HPDE6-E6E7 (cell line): ENCODE measurements at regions not wholly inside any gene's neighbourhood (a gene's known extent, or its start where the extent isn't known, plus 50 kb on each side); places are given as distances from the start of the nearest gene placed in this dataset.

ENCODE experiments used
- DNase-seq: peaks from one replicate; pipeline ENCODE4 v3.0.0; 2011; ENCODE audit warnings: missing footprints; ENCODE audit errors: extremely low spot score

DNA sequence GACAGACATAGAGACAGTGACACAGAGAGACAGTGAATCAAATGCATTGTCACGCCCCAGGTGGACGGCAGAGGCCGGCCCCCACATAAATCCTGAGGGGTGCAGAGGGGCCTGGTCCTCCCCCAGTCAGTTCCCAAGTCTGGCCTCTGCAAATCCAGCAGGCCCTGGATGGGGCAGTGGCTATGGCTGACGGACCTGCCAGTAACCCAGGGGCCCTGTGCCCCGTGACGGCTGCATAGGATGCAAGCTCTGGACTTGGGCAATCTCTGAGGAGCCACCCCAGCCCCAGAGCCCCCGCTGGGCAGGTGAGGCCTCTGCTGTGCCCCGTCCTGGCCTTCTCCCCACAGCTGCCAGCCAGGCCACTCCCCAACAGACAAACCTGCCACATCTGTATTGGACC is 204.5 kb downstream of the BRD1 start:
- DNase-seq = no peak

DNA sequence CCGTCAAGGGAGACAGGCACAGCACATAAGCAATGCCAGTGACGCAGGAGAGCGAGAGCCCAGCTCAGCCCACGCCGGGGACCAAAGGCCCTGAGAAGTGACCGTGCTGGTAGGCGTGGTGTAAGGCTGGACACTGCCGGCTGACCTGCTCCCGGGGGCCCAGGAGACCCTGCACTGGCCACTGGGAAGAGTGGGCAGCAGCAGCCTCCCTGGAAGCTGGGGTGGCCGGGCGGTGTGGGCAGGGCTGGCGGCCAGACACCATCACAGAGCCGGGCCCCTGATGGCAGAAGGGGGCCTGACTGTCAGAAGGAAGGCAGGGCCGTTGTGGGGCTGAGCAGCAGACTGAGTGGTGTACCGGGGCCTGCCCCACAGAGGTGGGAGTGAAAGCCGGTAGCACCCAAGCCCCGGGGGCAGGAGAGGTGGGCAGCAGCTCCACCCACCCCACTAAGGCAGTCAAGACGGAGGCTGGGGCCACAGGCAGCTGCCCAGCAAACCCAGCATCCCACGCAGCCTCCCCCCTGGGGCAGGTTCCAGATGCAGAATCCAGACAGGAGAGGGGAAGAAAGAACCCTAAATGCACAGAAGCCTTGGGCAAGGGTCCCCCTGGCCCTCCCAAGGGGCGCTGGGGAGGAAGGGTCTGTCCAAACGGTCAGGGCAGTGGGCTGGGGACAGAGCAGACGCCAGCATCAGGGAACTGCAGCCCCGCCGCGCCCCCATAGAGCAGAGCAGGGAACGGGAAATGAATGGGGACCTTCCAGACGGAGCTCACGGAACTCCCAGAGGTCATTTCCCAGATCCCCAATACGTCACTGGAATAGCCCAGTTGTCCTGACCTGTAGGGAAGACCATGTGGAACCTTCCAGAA is 205.2 kb downstream of the BRD1 start:
- DNase-seq = no peak

DNA sequence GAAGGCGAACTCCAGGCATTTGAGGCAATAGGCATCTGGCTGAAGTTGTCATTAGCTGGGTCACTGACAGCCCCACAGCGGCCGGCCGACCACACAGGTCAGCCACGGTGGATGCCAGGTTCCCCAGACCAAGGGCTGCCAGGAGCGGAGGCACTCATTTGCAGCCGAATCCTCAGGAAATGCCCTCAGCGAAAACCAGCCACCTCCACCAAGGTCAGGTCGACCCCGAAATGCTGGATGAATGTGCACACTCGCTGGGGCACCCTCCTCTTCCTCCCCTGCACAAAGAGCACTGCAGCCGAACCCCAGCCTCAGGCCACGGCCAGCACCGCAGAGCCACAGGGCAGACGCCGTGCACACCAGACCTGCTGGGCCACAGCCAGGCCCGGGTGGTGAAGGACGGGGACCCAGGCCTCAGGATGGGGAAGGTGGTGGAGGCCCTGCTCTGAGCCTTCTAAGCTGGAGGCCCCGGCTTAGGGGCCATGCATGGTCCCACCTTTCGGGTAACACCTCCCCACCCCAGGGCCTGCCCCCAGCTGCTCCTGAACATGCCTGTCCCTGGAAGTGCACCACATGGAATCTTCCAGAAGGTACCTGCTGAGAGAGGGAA is 206.0 kb downstream of the BRD1 start:
- DNase-seq = no peak

DNA sequence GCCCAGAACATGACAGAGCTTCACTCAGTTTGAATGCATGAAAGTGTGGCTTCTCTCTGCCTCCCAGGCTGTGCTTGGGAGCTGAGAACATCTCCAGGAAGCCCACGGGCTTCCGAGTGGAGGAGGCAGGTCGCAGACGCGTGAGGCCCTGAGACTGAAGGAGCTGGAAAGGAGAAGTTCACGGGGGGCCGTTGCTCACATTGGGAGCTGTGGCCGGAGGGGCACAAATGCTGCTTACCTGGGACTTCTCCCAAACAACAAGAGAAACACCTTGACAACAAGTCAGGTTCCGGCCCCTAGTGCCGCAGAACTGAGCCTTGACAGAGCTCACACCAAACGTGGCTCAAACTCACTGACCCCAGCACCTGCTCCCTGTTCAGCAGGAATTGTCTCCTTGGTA is 207.0 kb downstream of the BRD1 start:
- no peak for DNase-seq

DNA sequence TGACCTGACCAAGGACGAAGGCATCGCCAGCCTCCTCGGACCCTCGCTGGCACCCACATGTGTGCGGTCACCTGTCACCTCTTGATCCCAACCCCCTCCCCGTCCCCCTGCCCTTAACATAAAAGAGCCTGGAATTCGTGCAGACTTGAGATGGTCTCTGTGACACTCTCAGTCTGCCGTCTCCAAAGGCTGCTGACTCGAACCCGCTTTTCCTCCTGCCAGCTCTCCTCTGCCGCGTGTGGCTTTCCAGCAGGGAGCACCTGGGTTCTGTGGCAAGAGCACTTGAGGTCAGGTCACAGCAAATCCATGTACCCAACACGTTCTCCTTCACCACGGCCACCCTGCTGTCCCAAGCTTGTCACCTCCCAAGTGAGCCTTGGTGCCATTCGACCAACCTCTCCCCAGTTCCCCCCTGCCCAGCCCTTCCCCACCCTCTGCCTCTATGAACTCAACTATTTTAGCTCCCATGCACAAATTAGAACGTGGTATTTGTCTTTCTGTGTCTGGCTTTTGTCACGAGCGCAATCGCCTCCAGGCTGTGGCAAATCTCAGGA is 207.6 kb downstream of the BRD1 start:
- no peak for DNase-seq

DNA sequence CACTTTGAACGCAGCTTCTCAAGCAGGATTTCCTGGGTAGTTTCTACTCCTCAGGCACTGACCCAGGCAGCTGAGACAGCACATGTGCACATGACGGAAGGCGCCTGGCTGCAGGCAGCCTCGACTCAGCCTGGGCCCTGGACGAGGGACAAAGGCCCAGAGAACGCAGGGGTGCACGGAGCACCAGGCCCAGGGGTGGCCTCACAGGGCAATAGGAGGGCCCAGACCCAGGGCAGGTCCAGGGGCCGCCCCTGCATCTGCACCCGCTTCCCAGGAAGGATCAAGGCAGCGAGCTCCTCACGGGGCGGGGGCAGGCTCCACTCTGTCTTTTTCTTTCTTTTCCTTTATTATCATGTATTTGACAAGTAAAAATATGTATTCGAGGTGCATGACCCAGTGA is 208.4 kb downstream of the BRD1 start:
- DNase-seq = no peak

DNA sequence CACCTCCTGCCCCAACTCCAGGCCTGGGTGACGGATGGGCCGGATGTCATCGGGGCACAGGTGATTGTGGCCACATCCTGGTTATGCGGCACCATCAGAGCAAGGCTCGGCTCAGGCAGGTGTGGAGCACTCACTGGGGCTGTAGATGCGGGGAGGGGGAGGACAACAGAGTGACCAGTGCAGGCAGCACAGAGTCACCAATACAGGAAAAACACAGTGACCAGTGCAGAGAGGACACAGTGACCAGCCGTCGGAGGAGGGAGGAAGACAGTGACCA is 209.1 kb downstream of the BRD1 start:
- DNase-seq = no peak

DNA sequence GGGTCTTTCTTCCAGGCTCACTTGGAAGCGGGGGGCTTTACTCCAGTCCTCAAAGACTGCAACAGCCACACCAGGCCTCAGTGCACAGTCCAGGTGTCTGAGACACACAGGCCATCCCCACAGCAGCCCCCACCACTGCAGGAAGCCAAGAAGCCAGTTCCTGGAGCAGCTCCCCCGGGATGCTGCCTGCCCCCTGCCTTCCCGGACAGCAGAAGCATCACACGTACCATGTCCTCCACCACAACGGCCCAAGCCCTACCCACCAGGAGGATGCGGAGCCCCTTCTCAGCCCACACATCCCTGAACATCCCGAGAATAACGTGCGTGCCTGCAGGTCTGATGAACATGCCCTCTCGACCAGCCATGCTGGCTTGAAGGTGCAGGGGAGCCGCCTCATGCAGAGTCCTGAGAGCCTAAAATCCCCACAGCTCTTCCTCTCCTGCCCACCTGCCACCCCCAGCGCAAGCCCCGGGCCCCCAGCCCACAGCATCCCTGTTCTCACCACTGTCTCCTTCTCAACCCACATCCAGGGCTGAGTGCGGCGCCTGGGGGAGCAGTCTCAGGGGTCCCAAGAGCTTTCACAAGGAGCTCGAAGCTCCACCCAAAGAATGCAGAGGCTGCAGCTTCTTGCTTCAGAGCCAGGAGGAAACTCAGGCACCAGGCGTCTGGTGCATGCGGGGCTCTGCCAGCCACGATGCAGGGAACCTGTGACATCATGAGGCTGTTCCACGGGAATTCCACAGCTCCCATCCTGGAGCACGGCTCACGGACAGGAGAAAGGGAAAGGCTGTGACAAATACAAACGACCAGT is 209.6 kb downstream of the BRD1 start:
- DNase-seq = no peak

DNA sequence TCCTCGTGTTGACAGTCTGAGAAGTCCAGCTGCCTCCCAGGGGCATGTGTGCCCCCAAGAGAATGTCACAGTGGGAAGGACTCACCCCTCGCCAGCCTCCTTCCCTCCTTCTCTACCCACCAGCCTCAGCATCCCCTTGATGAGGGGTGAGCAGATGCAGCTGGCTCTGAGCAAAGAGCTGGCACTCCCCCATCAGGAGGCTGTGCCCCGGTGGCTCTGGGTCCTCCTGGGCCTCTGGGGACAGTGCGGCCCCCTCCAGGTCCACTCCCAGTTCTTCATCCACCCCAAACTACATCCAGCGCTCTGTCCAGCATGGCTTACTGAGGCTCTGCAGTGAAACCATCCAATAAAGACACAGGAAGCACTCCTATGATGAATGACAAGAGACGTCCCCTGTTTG is 210.4 kb downstream of the BRD1 start:
- no peak for DNase-seq

DNA sequence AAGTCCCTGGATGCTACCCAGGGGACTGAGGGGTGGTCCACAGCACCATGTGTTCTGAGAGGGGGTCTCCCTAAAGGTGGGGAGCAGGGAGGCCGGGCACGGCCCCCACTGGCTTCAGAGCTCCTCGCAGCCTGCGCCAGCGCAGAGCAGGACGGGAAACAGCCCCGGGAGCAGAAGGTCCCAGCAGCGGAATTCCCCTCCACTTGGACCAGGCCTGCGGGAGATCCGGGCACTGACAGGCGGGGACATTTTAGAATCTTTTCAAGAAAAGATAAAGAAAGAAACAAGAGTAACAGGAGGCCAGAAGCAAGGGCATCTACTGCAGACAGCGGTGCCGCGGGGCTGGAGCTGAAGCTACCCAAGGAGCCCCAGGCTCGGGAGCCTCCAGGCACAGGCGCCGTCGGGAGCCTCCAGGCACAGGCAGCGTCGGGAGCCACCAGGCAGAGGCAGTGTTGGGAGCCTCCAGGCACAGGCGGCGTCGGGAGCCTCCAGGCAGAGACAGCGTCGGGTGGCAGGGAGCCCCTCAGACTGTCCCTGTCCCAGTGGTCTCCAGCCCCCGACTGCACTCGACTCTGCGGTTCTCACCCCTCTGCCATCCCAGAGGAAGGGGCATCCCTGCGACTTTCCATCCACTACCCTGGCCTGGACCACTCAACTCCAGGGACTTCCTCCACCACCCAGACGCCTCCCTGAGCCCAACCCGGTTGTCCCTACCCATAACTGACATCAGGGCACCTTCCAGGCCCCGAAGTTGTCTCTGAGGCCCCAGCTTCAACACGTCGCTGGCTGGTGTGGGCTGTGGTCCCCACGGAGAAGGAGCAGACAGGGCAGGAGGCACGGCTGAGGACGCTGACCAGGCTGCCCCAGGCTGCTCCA is 211.1 kb downstream of the BRD1 start:
- DNase-seq = no peak

DNA sequence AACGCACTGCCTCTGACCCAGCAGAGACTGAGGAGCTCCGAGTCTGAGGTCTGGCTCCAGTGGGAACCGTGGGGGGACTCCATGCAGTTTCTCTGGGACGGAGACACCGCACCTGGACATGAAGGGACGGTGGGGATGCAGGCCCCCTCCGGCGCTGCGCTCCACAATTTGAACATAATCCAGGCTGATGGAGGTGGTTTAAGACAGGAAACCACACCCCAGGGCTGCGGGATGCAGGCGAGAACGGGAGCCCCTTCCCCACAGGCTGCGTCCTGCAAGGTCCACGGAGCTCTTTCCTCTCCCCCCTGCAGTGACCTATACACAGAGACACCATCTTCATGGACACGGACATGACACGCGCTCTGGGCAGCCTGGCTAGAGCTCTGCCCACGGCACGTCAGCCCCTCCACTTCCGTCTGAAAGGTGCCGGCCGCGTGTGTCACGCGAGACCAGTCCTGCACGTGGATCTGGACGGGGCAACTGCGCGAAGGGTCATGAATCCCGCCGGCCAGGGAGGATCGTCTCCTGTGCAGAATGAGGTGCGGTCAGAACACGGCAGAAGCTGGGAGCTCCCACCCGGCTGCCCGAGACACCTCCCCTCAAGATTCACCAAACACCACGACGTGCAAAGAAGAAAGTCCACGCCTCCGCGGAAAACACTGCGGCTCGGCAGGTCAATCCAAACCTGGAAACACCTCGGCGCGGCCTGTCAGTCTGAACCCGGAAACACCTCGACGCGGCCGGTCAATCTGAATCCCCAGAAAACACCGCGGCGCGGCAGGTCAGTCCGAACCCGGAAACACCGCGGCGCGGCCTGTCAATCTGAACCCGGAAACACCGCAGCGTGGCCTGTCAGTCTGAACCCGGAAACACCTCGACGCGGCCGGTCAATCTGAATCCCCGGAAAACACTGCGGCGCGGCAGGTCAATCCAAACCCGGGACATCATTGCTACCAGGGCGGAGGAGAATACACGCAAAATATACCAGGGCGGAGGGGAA is 212.4 kb downstream of the BRD1 start:
- DNase-seq = no peak

DNA sequence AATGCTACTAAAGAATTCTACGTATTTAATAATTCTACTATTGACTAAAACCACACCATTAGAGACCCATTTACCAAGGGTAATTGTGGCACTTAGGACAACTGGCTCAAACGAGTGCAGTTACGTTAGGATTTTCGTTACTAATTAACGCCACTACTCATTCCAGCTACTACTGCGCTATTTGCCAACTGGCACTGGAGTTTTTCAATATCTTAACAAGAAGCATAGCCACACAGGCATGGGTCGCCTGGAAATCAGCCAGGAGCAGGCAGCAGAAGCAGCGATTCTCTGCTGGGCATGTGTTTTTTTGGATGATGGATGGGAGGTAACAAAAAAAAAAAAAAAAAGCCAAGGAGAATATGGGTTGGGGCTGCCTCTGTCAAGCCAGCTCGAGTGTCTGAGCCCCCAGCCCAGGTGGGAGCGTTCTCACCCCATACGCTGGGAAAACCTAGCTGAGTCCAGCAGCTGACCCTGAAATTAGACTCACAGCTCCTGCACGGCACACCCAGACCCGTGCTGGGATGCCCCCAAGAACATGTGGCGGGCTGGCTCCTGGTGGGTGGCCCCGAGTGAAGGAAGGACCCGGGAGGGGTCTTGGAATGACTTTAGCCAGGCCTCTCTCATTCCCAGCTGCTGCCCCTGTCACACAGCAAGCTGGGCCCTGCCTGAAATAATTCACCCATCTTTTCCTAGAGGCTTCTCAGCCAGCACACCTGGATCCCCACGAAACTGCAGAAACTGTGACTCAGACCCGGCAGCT is 214.0 kb downstream of the BRD1 start:
- DNase-seq = no peak

DNA sequence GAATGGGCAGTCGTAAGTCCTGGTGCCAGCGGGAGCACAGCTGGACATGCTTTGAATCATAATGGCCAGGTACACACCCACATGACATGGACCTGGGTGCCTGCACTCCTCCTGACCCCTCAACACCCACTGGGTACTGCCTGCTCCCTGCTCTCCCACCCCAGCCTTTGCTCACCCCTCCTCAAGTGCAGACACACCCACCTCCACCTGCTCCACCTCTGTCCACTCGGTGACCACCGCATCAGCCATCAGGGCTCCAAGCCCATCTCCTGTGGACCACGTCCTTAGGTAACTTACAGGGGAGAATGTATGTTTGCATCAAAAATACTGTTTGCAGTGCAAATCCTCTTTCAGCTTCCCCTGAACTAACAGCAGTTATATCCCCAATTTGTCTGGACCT is 214.6 kb downstream of the BRD1 start:
- no peak for DNase-seq

DNA sequence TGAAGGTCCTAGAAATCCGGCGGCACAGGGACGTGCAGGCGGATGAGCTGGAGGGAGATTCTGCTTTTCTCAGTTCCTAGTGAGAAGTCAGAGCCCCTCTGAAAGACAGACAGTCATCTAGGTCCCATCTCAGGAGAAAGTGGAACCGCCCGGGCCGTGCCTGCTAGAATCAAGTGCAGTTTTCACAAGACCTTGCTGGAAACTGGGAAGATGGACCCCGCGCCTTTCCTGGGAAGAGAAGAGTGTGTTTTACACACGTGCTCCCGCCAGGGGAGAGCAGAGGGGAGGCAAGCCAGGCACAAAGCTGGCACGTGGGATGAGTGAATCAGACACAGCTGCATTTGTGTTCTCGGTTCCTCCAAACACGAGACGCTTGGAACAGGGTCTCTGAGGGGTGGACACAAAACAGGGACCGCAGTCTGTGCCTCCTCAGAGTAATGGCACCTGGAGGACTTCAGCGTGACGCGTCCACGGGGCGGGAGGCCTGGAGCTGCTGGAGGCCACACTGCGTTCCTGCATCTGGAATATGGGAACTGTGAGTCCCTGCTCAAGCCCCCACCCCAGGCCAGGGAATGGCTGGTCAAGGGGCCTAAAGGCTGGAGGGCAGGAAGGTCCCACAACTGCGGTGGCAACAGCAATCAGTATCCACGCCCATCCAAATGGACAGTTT is 218.3 kb downstream of the BRD1 start:
- DNase-seq = no peak

DNA sequence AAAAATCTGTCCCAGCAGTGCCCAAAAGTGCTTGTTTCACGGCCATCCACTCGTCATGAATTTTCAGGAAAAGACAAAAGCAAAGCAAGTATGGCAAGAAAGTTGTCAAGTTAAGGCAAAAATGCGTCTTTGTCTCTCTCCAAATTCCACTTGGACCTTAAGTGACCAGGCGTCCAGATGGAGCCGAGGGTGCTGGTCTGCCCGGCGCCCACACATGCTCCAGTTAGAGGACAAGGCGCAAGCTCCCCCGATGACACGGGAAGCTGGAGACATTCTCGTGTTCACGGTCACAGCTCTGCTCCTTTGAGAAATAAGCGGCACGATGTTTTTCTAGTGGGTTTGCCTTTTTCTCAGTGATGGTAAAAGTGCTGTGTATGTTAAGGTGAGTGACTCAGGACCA is 219.0 kb downstream of the BRD1 start:
- no peak for DNase-seq

DNA sequence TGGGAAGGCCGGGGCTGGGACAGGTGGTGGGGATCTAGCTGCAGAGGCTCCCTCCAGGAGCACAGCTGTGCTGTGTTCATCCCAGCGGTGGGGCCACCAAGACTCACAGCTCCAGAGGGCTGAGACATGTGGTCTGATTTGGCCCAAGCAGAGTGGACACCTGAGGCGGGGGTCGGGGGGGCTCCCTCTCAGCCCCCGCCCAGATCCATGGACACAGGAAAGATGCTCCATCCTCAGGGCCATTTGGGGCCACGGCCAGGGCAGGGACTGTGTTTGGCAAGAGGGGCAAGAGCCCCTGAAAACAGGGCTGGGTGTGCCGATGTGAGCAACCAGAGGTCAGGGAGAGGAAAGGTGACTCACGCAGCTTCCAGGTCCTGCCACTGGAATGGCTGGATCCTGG is 219.4 kb downstream of the BRD1 start:
- DNase-seq = no peak

DNA sequence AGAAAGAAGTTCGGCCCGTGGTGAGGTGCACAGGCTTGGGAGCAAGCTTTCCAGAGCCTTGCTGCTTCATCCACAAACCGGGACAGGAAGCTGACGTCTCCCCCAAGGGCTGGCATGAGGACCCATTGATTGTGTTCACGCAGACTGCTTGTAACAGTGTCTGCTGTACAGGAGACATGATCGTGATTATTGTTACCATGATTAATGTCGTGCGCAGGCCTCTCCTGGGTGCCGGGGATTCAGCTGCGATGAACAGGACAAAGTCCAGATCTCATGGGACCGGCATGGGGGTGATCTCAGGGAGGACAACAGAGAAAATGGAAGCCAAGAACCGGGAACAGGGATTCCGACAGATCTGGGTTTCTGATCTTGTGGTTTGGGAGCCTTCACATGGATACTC is 219.9 kb downstream of the BRD1 start:
- DNase-seq = no peak

DNA sequence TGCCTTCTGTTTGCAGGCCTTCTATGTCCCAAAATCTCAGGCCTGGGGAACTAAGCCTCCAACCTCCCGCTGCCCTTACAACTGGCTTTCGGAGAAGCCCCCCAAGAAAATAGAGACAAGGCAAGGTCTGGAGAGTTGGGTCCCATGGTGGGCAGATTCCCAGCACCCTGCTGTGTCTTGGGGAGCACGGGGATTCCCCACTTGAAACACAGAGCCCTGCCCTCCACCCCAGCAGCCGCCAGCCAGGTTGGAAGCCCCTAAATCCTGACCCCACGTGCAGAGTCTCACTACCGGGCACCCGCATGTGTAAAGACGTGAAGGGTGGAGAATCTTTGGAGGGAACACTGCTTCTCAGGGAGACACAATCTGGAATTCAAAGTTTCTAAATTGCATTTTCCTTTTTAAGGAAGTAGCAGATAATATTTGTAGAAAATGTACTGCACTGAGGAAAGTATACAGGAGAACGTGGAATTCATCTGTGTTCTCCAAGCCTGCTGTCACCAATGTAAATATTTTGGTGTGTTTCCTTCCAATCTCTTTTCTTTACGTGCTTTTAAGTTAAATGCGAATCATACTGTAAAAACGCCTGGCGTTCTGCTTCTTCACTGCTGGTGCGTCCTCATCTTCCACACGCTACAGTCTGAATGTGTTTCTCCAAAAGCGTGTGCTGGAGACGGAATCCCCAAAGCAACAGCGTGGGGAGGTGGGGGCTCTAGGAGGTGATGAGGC is 220.9 kb downstream of the BRD1 start:
- DNase-seq = no peak
